Fibroblast of lung (primary cell): ENCODE measurements at regions not wholly inside any gene's neighbourhood (a gene's known extent, or its start where the extent isn't known, plus 50 kb on each side); places are given as distances from the start of the nearest gene placed in this dataset.

ENCODE experiments used
- EZH2 ChIP-seq: IDR thresholded peaks from 2 replicates; pipeline ENCODE4 v1.5.1; 2012; ENCODE audit warnings: low read length, control low read depth, mild to moderate bottlenecking; ENCODE audit errors: missing control alignments
- TF ChIP-seq, protein P1 (sequence below), 2 donors: IDR thresholded peaks in 1 of 2; conservative IDR thresholded peaks in 1 of 2; 1 replicate in 1 of 2; 2 replicates in 1 of 2; pipeline ENCODE4 v1.5.1; 2011 to 2012; ENCODE audit warnings: low read length in 2 of 2, control low read depth in 1 of 2, inconsistent platforms in 1 of 2, low read depth in 1 of 2, mild to moderate bottlenecking in 1 of 2

GRCh38 chr4:14532436-14532835 is 469.8 kb upstream of the CPEB2 start:
- TF ChIP-seq, protein P1, sequence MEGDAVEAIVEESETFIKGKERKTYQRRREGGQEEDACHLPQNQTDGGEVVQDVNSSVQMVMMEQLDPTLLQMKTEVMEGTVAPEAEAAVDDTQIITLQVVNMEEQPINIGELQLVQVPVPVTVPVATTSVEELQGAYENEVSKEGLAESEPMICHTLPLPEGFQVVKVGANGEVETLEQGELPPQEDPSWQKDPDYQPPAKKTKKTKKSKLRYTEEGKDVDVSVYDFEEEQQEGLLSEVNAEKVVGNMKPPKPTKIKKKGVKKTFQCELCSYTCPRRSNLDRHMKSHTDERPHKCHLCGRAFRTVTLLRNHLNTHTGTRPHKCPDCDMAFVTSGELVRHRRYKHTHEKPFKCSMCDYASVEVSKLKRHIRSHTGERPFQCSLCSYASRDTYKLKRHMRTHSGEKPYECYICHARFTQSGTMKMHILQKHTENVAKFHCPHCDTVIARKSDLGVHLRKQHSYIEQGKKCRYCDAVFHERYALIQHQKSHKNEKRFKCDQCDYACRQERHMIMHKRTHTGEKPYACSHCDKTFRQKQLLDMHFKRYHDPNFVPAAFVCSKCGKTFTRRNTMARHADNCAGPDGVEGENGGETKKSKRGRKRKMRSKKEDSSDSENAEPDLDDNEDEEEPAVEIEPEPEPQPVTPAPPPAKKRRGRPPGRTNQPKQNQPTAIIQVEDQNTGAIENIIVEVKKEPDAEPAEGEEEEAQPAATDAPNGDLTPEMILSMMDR (conservative IDR thresholded peaks at IDR 0.05 in 1 of 2, IDR thresholded peaks at IDR 0.05 in 1 of 2; ENCODE audit: low read depth in 1 of 2, low read length in 2 of 2), result no peak
- no peak for TF ChIP-seq EZH2
